ENCODE measurements at regions not wholly inside any gene's neighbourhood (a gene's known extent, or its start where the extent isn't known, plus 50 kb on each side); places are given as distances from the start of the nearest gene placed in this dataset.
A peak's percentile ranks its signal among the peaks of the same experiment; 100 is the strongest.

- DNase-seq (ENCODE audit: low spot score): no peak
Observed at GRCh38 chrY:14139521-14139920, 83.5 kb downstream of the VCY1B start.

GRCh38 chrY:14145614-14146013 is 89.6 kb downstream of the VCY1B start:
- no peak for DNase-seq (ENCODE audit: low spot score)

GRCh38 chrY:14182776-14183175 is 126.7 kb downstream of the VCY1B start:
- DNase-seq (ENCODE audit: low spot score): no peak

- no peak for DNase-seq (ENCODE audit: low spot score)
Observed at GRCh38 chrY:14222014-14222413, 166.0 kb downstream of the VCY1B start.

GRCh38 chrY:14231703-14232102 is 175.7 kb downstream of the VCY1B start:
- DNase-seq (ENCODE audit: low spot score): peak; percentile 8

- no peak for DNase-seq (ENCODE audit: low spot score)
Observed at GRCh38 chrY:14235070-14235469, 179.0 kb downstream of the VCY1B start.

GRCh38 chrY:14238277-14238676 is 182.2 kb downstream of the VCY1B start:
- no peak for DNase-seq (ENCODE audit: low spot score)

GRCh38 chrY:14246948-14247347 is 190.9 kb downstream of the VCY1B start:
- no peak for DNase-seq (ENCODE audit: low spot score)

- DNase-seq (ENCODE audit: low spot score): no peak
Observed at GRCh38 chrY:14248878-14249576, 193.0 kb downstream of the VCY1B start.

GRCh38 chrY:14255965-14256816 is 200.2 kb downstream of the VCY1B start:
- no peak for DNase-seq (ENCODE audit: low spot score)

GRCh38 chrY:14256817-14257168 is 200.8 kb downstream of the VCY1B start:
- DNase-seq (ENCODE audit: low spot score): no peak

- DNase-seq (ENCODE audit: low spot score): no peak
Observed at GRCh38 chrY:14277029-14277428, 221.0 kb downstream of the VCY1B start.

- no peak for DNase-seq (ENCODE audit: low spot score)
Observed at GRCh38 chrY:14290656-14291375, 233.5 kb upstream of the NLGN4Y start.

- DNase-seq (ENCODE audit: low spot score): no peak
Observed at GRCh38 chrY:14292382-14292781, 231.9 kb upstream of the NLGN4Y start.

- no peak for DNase-seq (ENCODE audit: low spot score)
Observed at GRCh38 chrY:14300775-14301174, 223.6 kb upstream of the NLGN4Y start.

- no peak for DNase-seq (ENCODE audit: low spot score)
Observed at GRCh38 chrY:14301552-14301951, 222.8 kb upstream of the NLGN4Y start.

- DNase-seq (ENCODE audit: low spot score): peak; percentile 18
Observed at GRCh38 chrY:14328677-14329345, 195.5 kb upstream of the NLGN4Y start.

- no peak for DNase-seq (ENCODE audit: low spot score)
Observed at GRCh38 chrY:14330362-14330761, 194.0 kb upstream of the NLGN4Y start.

GRCh38 chrY:14339524-14339923 is 184.8 kb upstream of the NLGN4Y start:
- no peak for DNase-seq (ENCODE audit: low spot score)

- no peak for DNase-seq (ENCODE audit: low spot score)
Observed at GRCh38 chrY:14340459-14341143, 183.7 kb upstream of the NLGN4Y start.

GRCh38 chrY:14344648-14345333 is 179.5 kb upstream of the NLGN4Y start:
- no peak for DNase-seq (ENCODE audit: low spot score)
